Prostate gland (tissue), 2 donors: ENCODE measurements at regions not wholly inside any gene's neighbourhood (a gene's known extent, or its start where the extent isn't known, plus 50 kb on each side); places are given as distances from the start of the nearest gene placed in this dataset.

ENCODE experiments used
- POLR2A ChIP-seq: fragments of 450-650 bp; IDR thresholded peaks from one replicate; pipeline ENCODE4 v1.6.1; 2016; ENCODE audit warnings: antibody characterized with exemption, mild to moderate bottlenecking
- POLR2AphosphoS5 ChIP-seq: sonication (generic); formaldehyde crosslinking; IDR thresholded peaks from one replicate; pipeline ENCODE4 v1.6.1; 2017; ENCODE audit warnings: antibody characterized with exemption
- TF ChIP-seq, protein P1 (sequence below), 4 experiments: fragments of 200-600 bp in 2 of 4; fragments of 450-650 bp in 2 of 4; sonication (generic) in 2 of 4; IDR thresholded peaks; 1 replicate in 3 of 4; 2 replicates in 1 of 4; pipeline ENCODE4 v1.5.1; 2016 to 2019; ENCODE audit warnings: antibody characterized with exemption in 4 of 4, mild to moderate bottlenecking in 2 of 4, moderate library complexity in 2 of 4

DNA sequence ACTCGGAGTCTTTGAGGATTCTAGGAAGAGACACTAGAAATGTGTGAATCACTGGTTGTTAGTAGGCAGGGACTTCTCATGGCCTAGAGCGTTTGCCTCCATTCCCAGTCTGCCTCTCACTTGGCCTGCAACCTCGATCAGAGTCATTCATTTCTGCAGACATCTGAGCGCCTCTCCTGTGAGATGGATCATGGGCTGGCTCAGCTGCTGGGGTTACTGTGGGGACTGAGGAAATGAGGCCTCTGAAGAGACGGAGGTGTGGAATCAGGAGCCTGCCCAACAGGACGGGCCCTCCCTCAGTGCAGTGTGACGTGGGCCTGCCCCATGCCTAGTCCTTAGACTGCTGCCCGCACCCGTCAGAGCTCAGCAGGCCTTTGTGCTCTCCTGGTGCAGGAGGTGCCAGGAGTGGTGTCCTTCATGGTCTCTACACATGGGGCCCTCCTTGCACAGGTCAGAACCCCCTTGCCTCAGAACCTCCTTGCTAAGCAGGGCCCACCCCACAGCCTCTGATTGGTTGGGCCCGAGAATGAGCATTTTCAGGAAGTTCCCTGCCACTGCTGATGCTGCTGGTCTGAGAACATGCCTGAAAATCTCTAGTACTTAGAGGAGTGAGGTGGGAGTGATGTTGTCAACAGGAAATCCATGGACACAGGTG is 99.4 kb downstream of the NPIPB11 start:
- TF ChIP-seq, protein P1, sequence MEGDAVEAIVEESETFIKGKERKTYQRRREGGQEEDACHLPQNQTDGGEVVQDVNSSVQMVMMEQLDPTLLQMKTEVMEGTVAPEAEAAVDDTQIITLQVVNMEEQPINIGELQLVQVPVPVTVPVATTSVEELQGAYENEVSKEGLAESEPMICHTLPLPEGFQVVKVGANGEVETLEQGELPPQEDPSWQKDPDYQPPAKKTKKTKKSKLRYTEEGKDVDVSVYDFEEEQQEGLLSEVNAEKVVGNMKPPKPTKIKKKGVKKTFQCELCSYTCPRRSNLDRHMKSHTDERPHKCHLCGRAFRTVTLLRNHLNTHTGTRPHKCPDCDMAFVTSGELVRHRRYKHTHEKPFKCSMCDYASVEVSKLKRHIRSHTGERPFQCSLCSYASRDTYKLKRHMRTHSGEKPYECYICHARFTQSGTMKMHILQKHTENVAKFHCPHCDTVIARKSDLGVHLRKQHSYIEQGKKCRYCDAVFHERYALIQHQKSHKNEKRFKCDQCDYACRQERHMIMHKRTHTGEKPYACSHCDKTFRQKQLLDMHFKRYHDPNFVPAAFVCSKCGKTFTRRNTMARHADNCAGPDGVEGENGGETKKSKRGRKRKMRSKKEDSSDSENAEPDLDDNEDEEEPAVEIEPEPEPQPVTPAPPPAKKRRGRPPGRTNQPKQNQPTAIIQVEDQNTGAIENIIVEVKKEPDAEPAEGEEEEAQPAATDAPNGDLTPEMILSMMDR (IDR thresholded peaks at IDR 0.05) = no peak
- no peak for TF ChIP-seq POLR2A
- TF ChIP-seq POLR2AphosphoS5 = no peak
